Muscle layer of duodenum (tissue), 2 donors: ENCODE measurements at regions not wholly inside any gene's neighbourhood (a gene's known extent, or its start where the extent isn't known, plus 50 kb on each side); places are given as distances from the start of the nearest gene placed in this dataset.
"Not testable (repeated sequence)": the region's sequence is repeated elsewhere in the genome, so short reads cannot be mapped to it uniquely, and the experiment has no call there.

Experiments used
- H3K27ac ChIP-seq: one replicate; pipeline ENCODE4 v1.7.0; 2013; ENCODE audit warnings: mild to moderate bottlenecking, low read length
- H3K27me3 ChIP-seq: one replicate; pipeline ENCODE4 v1.7.0; 2013; ENCODE audit warnings: low read depth, mild to moderate bottlenecking, control low read depth, low read length
- H3K36me3 ChIP-seq, 2 donors: one replicate each; pipeline ENCODE4 v1.7.0; 2013; ENCODE audit warnings: low read length in 2 of 2, control low read depth in 1 of 2, mild to moderate bottlenecking in 1 of 2; ENCODE audit not compliant: insufficient read depth in 2 of 2, control insufficient read depth in 1 of 2
- H3K4me1 ChIP-seq, 2 donors: one replicate each; pipeline ENCODE4 v1.7.0; 2013; ENCODE audit warnings: low read length in 2 of 2, mild to moderate bottlenecking in 2 of 2, control low read depth in 1 of 2, moderate library complexity in 1 of 2; ENCODE audit not compliant: insufficient read depth in 2 of 2, control insufficient read depth in 1 of 2
- H3K4me3 ChIP-seq, 2 donors: one replicate each; pipeline ENCODE4 v1.7.0; 2013; ENCODE audit warnings: low read length in 2 of 2, low read depth in 1 of 2, mild to moderate bottlenecking in 1 of 2
- H3K9me3 ChIP-seq, 2 donors: one replicate each; pipeline ENCODE4 v1.7.0; 2013; ENCODE audit warnings: low read length in 2 of 2, control low read depth in 1 of 2, mild to moderate bottlenecking in 1 of 2; ENCODE audit not compliant: control insufficient read depth in 1 of 2
- donor health status: healthy.

GRCh38 chr5:100667161-100667630, 132.0 kb downstream of the FAM174A start:
- Histone ChIP-seq H3K9me3 (no peaks in the 10 kb centered on the region), H3K27me3 (no peaks in the 10 kb centered on the region), H3K27ac (no peak overlapping the region), H3K4me3 (no peak overlapping the region), H3K36me3 (no peaks in the 10 kb centered on the region), H3K4me1 (no peaks in the 10 kb centered on the region)

GRCh38 chr5:100668511-100668910, 133.3 kb downstream of the FAM174A start:
- Histone ChIP-seq H3K36me3 (no peaks in the 10 kb centered on the region), H3K4me3 (no peak overlapping the region), H3K27me3 (no peaks in the 10 kb centered on the region), H3K9me3 (no peaks in the 10 kb centered on the region), H3K27ac (no peak overlapping the region), H3K4me1 (no peaks in the 10 kb centered on the region)

DNA sequence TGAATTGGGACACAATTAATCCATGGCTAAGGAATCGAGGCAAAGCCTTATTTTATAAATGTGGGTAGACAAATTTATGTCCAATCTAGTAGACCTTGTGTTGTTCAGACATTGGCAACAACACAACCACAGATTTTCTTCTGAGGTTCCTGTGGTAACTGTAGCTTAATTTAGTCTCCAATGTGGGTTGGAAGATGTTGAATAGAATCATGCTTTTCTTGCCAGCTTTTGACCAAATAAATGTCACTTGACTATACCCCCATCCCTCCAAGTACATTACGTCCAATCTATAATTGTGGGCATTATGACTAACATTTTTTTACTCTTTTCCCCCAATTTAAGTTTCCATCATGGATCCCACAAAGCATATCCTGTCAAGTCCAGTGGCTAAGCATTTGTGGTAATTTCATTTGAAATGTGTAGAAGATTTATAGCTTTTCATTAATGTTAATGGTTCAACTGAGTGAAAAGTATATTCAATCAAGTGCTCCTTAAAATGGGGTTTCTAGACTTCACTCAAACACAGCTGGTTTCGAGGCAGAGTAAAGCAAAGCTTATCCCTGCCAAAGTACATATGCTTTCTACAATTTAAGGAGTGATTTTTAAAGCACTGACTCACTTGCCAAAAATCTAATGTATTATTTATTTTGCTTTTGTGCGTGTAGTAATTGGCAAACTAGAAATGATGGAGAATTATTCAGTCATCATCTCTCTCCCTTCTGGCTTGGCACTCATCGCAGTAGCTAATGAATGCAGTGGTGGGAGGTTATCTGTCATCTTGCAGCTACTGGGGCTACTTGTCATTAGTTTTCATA, 141.8 kb downstream of the FAM174A start:
- Histone ChIP-seq H3K9me3 (no peaks in the 10 kb centered on the region), H3K4me1 (no peaks in the 10 kb centered on the region), H3K27me3 (no peaks in the 10 kb centered on the region), H3K27ac (no peak overlapping the region), H3K36me3 (no peaks in the 10 kb centered on the region), H3K4me3 (no peak overlapping the region)

DNA sequence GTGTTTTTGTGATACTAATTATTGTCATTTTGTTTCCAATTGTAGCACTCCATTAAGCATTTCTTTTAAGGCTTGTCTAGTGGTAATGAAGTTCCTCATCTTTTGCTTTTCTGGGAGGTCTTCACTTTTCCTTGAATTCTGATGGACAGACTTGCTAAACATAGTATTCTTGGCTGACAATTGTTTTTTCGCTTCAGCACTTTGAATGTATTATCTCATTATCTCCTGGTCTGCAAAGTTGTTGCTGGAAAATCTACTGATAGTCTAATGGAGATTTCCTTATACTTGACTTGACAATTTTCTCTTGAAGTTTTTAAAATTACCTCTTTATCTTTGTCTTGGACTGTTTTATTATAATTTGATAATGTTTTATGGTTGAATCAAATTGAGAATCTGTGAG, 147.5 kb downstream of the FAM174A start:
- H3K4me3 ChIP-seq = no peak overlapping the region
- no peaks in the 10 kb centered on the region for H3K36me3 ChIP-seq
- no peaks in the 10 kb centered on the region for H3K4me1 ChIP-seq
- H3K27me3 ChIP-seq = no peaks in the 10 kb centered on the region
- peaks cover 0 to 16% of the 10 kb centered on the region in 2 donors for H3K9me3 ChIP-seq
- no peak overlapping the region for H3K27ac ChIP-seq

- Histone ChIP-seq H3K36me3 (no peaks in the 10 kb centered on the region), H3K4me1 (no peaks in the 10 kb centered on the region), H3K27me3 (no peaks in the 10 kb centered on the region), H3K9me3 (peaks cover 0 to 16% of the 10 kb centered on the region in 2 donors), H3K4me3 (peak overlapping the region in 1 of 2 donors; percentile 33), H3K27ac (no peak overlapping the region)
Observed at GRCh38 chr5:100683881-100684280, 148.7 kb downstream of the FAM174A start.

DNA sequence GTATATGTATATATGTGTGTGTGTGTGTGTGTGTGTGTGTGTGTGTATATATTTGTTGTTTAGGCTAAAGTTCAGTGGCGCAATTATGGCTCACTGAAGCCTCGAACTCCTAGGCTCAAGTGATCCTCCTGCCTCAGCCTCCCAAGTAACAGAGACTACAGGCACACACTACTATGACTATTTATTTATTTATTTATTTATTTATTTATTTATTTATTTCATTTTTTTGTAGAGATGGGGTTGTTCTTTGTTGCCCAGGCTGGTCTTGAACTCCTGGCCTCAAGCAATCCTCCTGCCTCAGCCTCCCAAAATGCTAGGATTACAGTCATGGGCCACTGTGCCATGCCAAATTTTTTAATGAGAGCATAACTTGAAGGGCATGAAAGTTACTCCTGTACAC, 149.9 kb downstream of the FAM174A start:
- H3K27ac ChIP-seq, H3K27me3 ChIP-seq, H3K36me3 ChIP-seq, H3K4me1 ChIP-seq, H3K4me3 ChIP-seq: not testable (repeated sequence)
- peaks cover 0 to 16% of the 10 kb centered on the region in 2 donors for H3K9me3 ChIP-seq

- not testable (repeated sequence) for H3K4me3 ChIP-seq, H3K36me3 ChIP-seq, H3K27me3 ChIP-seq, H3K4me1 ChIP-seq, H3K27ac ChIP-seq, H3K9me3 ChIP-seq
Observed at GRCh38 chr5:100688834-100689233, 153.7 kb downstream of the FAM174A start.

DNA sequence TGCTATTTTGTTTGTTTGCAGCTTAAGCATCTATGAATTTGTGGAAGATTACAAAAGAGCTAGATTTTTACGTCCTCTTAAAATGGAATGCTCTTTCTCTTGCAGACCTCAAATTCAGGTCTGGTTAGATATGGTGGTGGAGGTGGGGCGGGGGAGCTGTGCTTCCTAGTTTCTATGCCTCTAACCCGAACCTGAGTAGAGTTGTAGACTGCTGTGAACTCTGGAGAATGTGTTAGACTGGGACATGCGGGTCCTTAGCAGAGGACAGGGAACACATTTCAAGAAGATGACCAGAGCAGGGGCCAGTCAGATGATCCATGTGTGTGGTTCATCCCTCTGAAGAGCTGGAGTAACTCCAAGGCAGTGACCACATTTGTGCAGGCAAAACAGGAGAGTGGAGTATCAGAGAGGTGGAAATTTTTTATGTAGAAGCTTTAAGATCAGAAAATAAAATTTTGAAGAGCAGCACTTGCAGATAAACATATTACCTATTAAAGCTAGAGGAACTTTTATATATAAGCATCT, 154.9 kb downstream of the FAM174A start:
- no peak overlapping the region for H3K4me3 ChIP-seq
- no peaks in the 10 kb centered on the region for H3K27me3 ChIP-seq
- no peaks in the 10 kb centered on the region for H3K36me3 ChIP-seq
- no peaks in the 10 kb centered on the region for H3K4me1 ChIP-seq
- no peak overlapping the region for H3K27ac ChIP-seq
- no peaks in the 10 kb centered on the region for H3K9me3 ChIP-seq

DNA sequence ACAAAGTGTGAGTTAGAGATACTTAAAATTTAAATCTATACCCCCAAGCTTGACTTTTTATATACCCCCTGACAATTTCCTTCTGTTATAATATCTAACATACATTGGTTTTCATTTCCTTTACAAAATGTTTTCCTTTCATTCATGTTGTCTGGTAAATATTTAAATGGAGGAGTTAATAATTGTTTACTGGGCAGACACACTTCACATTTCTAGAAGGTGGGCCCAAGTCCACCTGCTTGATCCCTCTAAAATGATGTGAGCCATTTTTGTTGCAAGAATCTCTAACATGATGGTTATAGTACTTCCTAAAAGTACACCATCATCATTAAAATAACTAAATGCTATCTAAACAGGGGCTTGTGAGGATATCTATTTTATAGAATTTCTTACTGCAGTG, 155.9 kb downstream of the FAM174A start:
- Histone ChIP-seq H3K27ac (no peak overlapping the region), H3K4me3 (no peak overlapping the region), H3K4me1 (no peaks in the 10 kb centered on the region), H3K36me3 (no peaks in the 10 kb centered on the region), H3K27me3 (no peaks in the 10 kb centered on the region), H3K9me3 (no peaks in the 10 kb centered on the region)

DNA sequence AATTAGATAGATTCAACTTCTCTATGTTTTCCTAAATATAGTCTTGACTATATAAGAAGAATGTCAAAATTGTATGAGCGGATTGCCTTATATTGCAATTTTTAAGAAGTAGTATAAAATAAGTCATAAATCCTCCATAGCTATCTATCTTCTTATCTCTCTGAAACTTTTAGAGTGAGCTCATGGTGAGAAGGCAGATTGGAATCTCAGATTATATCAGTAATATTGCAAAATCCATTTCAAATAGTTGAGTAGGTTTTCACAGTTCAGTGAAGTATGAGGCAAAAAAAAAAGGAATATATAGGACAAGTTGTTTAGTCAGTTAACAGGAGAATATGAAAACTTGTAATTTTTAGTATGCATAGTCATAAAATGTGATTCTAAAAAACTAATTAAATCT, 156.4 kb downstream of the FAM174A start:
- H3K9me3 ChIP-seq = no peaks in the 10 kb centered on the region
- no peak overlapping the region for H3K4me3 ChIP-seq
- H3K27me3 ChIP-seq = no peaks in the 10 kb centered on the region
- H3K27ac ChIP-seq = no peak overlapping the region
- H3K36me3 ChIP-seq = no peaks in the 10 kb centered on the region
- H3K4me1 ChIP-seq = no peaks in the 10 kb centered on the region

DNA sequence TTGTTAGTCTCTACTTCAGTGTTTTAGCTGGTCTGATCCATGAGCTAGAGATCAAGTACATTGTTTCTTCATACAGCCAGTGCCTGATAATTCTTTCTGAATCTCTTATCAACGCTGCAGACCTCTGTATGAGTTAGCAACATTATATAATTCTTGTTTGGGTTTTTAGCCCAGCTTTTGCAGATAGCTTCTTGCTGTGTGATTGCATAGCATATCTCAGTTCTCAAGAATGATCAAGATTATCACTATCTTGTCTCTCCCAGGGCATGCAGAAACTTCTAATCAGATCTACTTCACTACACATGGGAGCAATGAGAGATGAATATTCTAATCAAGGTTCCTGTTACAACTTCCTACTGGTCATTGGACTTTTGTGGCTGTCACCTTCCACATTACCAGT, 158.3 kb downstream of the FAM174A start:
- Histone ChIP-seq H3K9me3 (no peaks in the 10 kb centered on the region), H3K27me3 (no peaks in the 10 kb centered on the region), H3K36me3 (no peaks in the 10 kb centered on the region), H3K27ac (no peak overlapping the region), H3K4me3 (no peak overlapping the region), H3K4me1 (no peaks in the 10 kb centered on the region)

GRCh38 chr5:100694100-100694499, 158.9 kb downstream of the FAM174A start:
- Histone ChIP-seq H3K4me1 (no peaks in the 10 kb centered on the region), H3K27ac (no peak overlapping the region), H3K36me3 (no peaks in the 10 kb centered on the region), H3K27me3 (no peaks in the 10 kb centered on the region), H3K4me3 (no peak overlapping the region), H3K9me3 (no peaks in the 10 kb centered on the region)
